ENCODE measurements at regions not wholly inside any gene's neighbourhood (a gene's known extent, or its start where the extent isn't known, plus 50 kb on each side); places are given as distances from the start of the nearest gene placed in this dataset.

GRCh38 chr2:16566701-16567100, 98.9 kb downstream of the CYRIA start:
- DNase-seq (ENCODE audit: extremely low read depth, low read depth, low spot score) = no peak

- DNase-seq (ENCODE audit: extremely low read depth, low read depth, low spot score) = no peak
Observed at GRCh38 chr2:16565481-16565880, 100.2 kb downstream of the CYRIA start.

- DNase-seq (ENCODE audit: extremely low read depth, low read depth, low spot score) = no peak
Observed at GRCh38 chr2:16561676-16562075, 104.0 kb downstream of the CYRIA start.

GRCh38 chr2:16561251-16561650, 104.4 kb downstream of the CYRIA start:
- DNase-seq (ENCODE audit: extremely low read depth, low read depth, low spot score) = no peak

GRCh38 chr2:16559278-16560067, 106.2 kb downstream of the CYRIA start:
- no peak for DNase-seq (ENCODE audit: extremely low read depth, low read depth, low spot score)

GRCh38 chr2:16554060-16554583, 111.5 kb downstream of the CYRIA start:
- no peak for DNase-seq (ENCODE audit: extremely low read depth, low read depth, low spot score)

- peak; percentile 18 for DNase-seq (ENCODE audit: extremely low read depth, low read depth, low spot score)
Observed at GRCh38 chr2:16553226-16553625, 112.4 kb downstream of the CYRIA start.

- DNase-seq (ENCODE audit: extremely low read depth, low read depth, low spot score) = no peak
Observed at GRCh38 chr2:16552202-16552601, 113.4 kb downstream of the CYRIA start.

- no peak for DNase-seq (ENCODE audit: extremely low read depth, low read depth, low spot score)
Observed at GRCh38 chr2:16548036-16548435, 117.6 kb downstream of the CYRIA start.

- peak; percentile 27 for DNase-seq (ENCODE audit: extremely low read depth, low read depth, low spot score)
Observed at GRCh38 chr2:16546128-16546754, 119.4 kb downstream of the CYRIA start.

GRCh38 chr2:16538707-16539106, 126.9 kb downstream of the CYRIA start:
- DNase-seq (ENCODE audit: extremely low read depth, low read depth, low spot score) = no peak

- DNase-seq (ENCODE audit: extremely low read depth, low read depth, low spot score) = no peak
Observed at GRCh38 chr2:16537347-16537746, 128.3 kb downstream of the CYRIA start.

- DNase-seq (ENCODE audit: extremely low read depth, low read depth, low spot score) = no peak
Observed at GRCh38 chr2:16526193-16526592, 139.4 kb downstream of the CYRIA start.

GRCh38 chr2:16525265-16525887, 140.3 kb downstream of the CYRIA start:
- DNase-seq (ENCODE audit: extremely low read depth, low read depth, low spot score) = peak; percentile 7

- no peak for DNase-seq (ENCODE audit: extremely low read depth, low read depth, low spot score)
Observed at GRCh38 chr2:16523711-16524110, 141.9 kb downstream of the CYRIA start.

- no peak for DNase-seq (ENCODE audit: extremely low read depth, low read depth, low spot score)
Observed at GRCh38 chr2:16522031-16522831, 143.4 kb downstream of the CYRIA start.

GRCh38 chr2:16520891-16521290, 144.7 kb downstream of the CYRIA start:
- DNase-seq (ENCODE audit: extremely low read depth, low read depth, low spot score) = no peak

GRCh38 chr2:16515696-16516095, 149.9 kb downstream of the CYRIA start:
- no peak for DNase-seq (ENCODE audit: extremely low read depth, low read depth, low spot score)

- no peak for DNase-seq (ENCODE audit: extremely low read depth, low read depth, low spot score)
Observed at GRCh38 chr2:16513626-16514025, 152.0 kb downstream of the CYRIA start.

- DNase-seq (ENCODE audit: extremely low read depth, low read depth, low spot score) = no peak
Observed at GRCh38 chr2:16511041-16511440, 154.6 kb downstream of the CYRIA start.

- no peak for DNase-seq (ENCODE audit: extremely low read depth, low read depth, low spot score)
Observed at GRCh38 chr2:16509042-16509441, 156.6 kb downstream of the CYRIA start.

Measured in glomerular endothelial cell (primary cell).